Adrenal gland (tissue), 9 donors: ENCODE measurements at regions not wholly inside any gene's neighbourhood (a gene's known extent, or its start where the extent isn't known, plus 50 kb on each side); places are given as distances from the start of the nearest gene placed in this dataset.

Experiments used
- DNase-seq, 7 donors: peaks; one replicate each; pipeline ENCODE4 v3.0.0-alpha.2; 2019 to 2020
- H3K27ac ChIP-seq, 5 donors: fragments of 200-600 bp; sonication (generic) in 4 of 5; 1 replicate in 3 of 5; 2 replicates in 2 of 5; pipeline versions ENCODE4 v1.5.1 to v1.8.0; 2016 to 2020; ENCODE audit warnings: mild to moderate bottlenecking in 1 of 5
- H3K27me3 ChIP-seq: fragments of 200-600 bp; 2 replicates; pipeline ENCODE4 v1.8.0; 2021
- H3K36me3 ChIP-seq, 2 donors: fragments of 200-600 bp; replicated peaks in 1 of 2; 1 replicate in 1 of 2; 2 replicates in 1 of 2; pipeline versions ENCODE4 v1.5.1 to v1.8.0; 2018 to 2022
- H3K4me1 ChIP-seq, 2 donors: fragments of 200-600 bp; replicated peaks in 1 of 2; 1 replicate in 1 of 2; 2 replicates in 1 of 2; pipeline versions ENCODE4 v1.5.1 to v1.8.0; 2018 to 2021
- H3K4me3 ChIP-seq, 4 donors: fragments of 200-600 bp; sonication (generic) in 3 of 4; one replicate each; pipeline ENCODE4 v1.5.1; 2016 to 2018
- H3K9me3 ChIP-seq, 3 donors: fragments of 200-600 bp; sonication (generic) in 1 of 3; replicated peaks in 1 of 3; 1 replicate in 2 of 3; 2 replicates in 1 of 3; pipeline versions ENCODE4 v1.5.1 to v1.8.0; 2016 to 2021
- POLR2A ChIP-seq, 2 donors: fragments of 450-650 bp; IDR thresholded peaks; one replicate each; pipeline ENCODE4 v1.6.1; 2017; ENCODE audit warnings: antibody characterized with exemption in 2 of 2, mild to moderate bottlenecking in 2 of 2, moderate library complexity in 1 of 2
- WGBS, 4 donors: extraction: QIAGEN DNeasy Blood & Tissue Kit in 2 of 4; methylation state at CpG; one replicate each; pipeline versions ENCODE4 v1.1.5 to v1.1.7; 2013 to 2017; 5-methylcytosine and 5-hydroxymethylcytosine counted together
- intact Hi-C, 2 donors: fragments of 100-400 bp; cut with DNase I; formaldehyde crosslinking; loops; one replicate each; pipeline versions ENCODE4 v1.14.1 to v1.15.0; 2022 to 2023
- TF ChIP-seq, protein P1 (sequence below), 6 experiments: fragments of 450-650 bp in 4 of 6; fragments of 200-600 bp in 2 of 6; sonication (generic) in 1 of 6; IDR thresholded peaks; 1 replicate in 5 of 6; 2 replicates in 1 of 6; pipeline versions ENCODE4 v1.5.1 to v1.8.0; 2016 to 2021; ENCODE audit warnings: antibody characterized with exemption in 6 of 6, mild to moderate bottlenecking in 2 of 6, moderate library complexity in 1 of 6
- donor health status: healthy with polysubstance abuse.
- donor health status: Bipolar disorder and iron deficiency.
- donor health status: DM: yes; HTN: yes; CAD: no.
- donor health status: DM: no; HTN: no; CAD: no.
- donor health status: DM: no; HTN: no; CAD: no.

- H3K27me3 ChIP-seq = no peaks in the 10 kb centered on the region
- no peaks in the 10 kb centered on the region for H3K36me3 ChIP-seq
- TF ChIP-seq, protein P1, sequence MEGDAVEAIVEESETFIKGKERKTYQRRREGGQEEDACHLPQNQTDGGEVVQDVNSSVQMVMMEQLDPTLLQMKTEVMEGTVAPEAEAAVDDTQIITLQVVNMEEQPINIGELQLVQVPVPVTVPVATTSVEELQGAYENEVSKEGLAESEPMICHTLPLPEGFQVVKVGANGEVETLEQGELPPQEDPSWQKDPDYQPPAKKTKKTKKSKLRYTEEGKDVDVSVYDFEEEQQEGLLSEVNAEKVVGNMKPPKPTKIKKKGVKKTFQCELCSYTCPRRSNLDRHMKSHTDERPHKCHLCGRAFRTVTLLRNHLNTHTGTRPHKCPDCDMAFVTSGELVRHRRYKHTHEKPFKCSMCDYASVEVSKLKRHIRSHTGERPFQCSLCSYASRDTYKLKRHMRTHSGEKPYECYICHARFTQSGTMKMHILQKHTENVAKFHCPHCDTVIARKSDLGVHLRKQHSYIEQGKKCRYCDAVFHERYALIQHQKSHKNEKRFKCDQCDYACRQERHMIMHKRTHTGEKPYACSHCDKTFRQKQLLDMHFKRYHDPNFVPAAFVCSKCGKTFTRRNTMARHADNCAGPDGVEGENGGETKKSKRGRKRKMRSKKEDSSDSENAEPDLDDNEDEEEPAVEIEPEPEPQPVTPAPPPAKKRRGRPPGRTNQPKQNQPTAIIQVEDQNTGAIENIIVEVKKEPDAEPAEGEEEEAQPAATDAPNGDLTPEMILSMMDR (IDR thresholded peaks at IDR 0.05) = no peak
- no peak for TF ChIP-seq POLR2A (IDR thresholded peaks at IDR 0.05)
- no peaks in the 10 kb centered on the region for H3K9me3 ChIP-seq
- 87 to 93% (median 87%) methylated on average over 7 of the region's 7 CpGs for WGBS, 4 donors
- H3K4me1 ChIP-seq = no peaks in the 10 kb centered on the region
- no peak overlapping the region for H3K27ac ChIP-seq
- H3K4me3 ChIP-seq = no peak overlapping the region
- intact Hi-C loops = no loop called here
- DNase-seq = no peak
Observed at GRCh38 chr21:21715266-21715969, 717.2 kb downstream of the NCAM2 start.

DNA sequence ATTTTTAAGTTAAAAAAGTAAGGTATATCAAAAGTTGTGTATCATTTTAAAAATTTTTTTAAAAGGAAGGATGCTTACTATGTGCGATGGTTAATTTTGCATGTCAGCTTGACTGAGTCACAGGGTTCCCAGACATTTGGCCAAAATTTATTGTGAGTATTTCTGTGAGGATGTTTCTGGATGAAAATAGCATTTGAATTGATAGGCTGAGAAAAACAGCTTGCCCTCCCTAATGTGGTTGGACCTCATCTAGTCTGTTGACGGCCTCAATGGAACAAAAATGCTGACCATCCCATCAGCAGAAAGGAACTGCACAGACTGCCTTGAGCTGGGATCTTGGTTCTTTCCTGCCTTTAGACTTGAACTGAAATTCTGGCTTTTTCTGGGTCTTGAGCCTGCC is 724.5 kb downstream of the NCAM2 start:
- Histone ChIP-seq H3K36me3 (no peaks in the 10 kb centered on the region), H3K4me3 (no peak overlapping the region), H3K4me1 (no peaks in the 10 kb centered on the region), H3K27ac (no peak overlapping the region), H3K9me3 (no peaks in the 10 kb centered on the region), H3K27me3 (no peaks in the 10 kb centered on the region)
- intact Hi-C loops = no loop called here
- DNase-seq = no peak
- TF ChIP-seq, protein P1 (IDR thresholded peaks at IDR 0.05) = no peak
- no peak for TF ChIP-seq POLR2A (IDR thresholded peaks at IDR 0.05)
- WGBS, 4 donors = 89 to 98% (median 95%) methylated on average over 2 of the region's 2 CpGs

- intact Hi-C loops = no loop called here
- no peak overlapping the region for H3K27ac ChIP-seq
- no peaks in the 10 kb centered on the region for H3K27me3 ChIP-seq
- TF ChIP-seq POLR2A (IDR thresholded peaks at IDR 0.05) = no peak
- TF ChIP-seq, protein P1 (IDR thresholded peaks at IDR 0.05) = no peak
- DNase-seq = no peak
- H3K4me3 ChIP-seq = no peak overlapping the region
- WGBS, 4 donors = 50 to 59% (median 56%) methylated on average over 5 of the region's 5 CpGs
- H3K4me1 ChIP-seq = no peaks in the 10 kb centered on the region
- H3K36me3 ChIP-seq = no peaks in the 10 kb centered on the region
- peaks cover 0 to 4% (median 0%) of the 10 kb centered on the region in 3 donors for H3K9me3 ChIP-seq
Observed at GRCh38 chr21:21730512-21730911, 732.3 kb downstream of the NCAM2 start.

DNA sequence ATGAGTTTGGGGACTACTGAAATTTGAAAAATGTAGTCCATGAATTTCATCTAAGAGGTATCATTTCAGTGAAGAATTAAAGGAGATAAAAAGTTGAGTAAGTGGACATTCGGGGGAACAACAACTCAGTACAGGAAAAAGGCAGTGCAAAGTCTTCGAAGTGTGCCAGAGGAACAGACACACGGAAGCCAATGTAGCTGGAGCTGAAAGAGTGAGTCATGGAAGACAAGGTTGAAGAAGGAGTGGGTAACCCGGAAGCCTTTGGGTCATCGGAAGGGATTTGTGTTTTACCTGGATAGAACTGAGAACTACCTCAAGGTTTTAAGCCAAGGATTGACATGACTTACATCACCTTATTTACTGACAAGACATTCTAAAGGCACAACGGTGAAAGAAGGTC is 733.4 kb downstream of the NCAM2 start:
- Histone ChIP-seq H3K27ac (no peak overlapping the region), H3K4me1 (no peaks in the 10 kb centered on the region), H3K27me3 (no peaks in the 10 kb centered on the region), H3K4me3 (no peak overlapping the region), H3K36me3 (no peaks in the 10 kb centered on the region), H3K9me3 (peaks cover 0 to 4% (median 0%) of the 10 kb centered on the region in 3 donors)
- 86 to 92% (median 88%) methylated on average over 6 of the region's 6 CpGs for WGBS, 4 donors
- no peak for TF ChIP-seq POLR2A (IDR thresholded peaks at IDR 0.05)
- TF ChIP-seq, protein P1 (IDR thresholded peaks at IDR 0.05) = no peak
- intact Hi-C loops = no loop called here
- no peak for DNase-seq
